HG03103 (cell line): ENCODE measurements at regions not wholly inside any gene's neighbourhood (a gene's known extent, or its start where the extent isn't known, plus 50 kb on each side); places are given as distances from the start of the nearest gene placed in this dataset.
"Not testable (repeated sequence)": the region's sequence is repeated elsewhere in the genome, so short reads cannot be mapped to it uniquely, and the experiment has no call there.

Experiments used
- ATAC-seq: cut with Tn5 transposase; IDR thresholded peaks from one replicate; pipeline ENCODE4 v1.9.1; 2021; ENCODE audit warnings: low read depth; ENCODE audit not compliant: unreplicated experiment

GRCh38 chr6:168866534-168866933 is 387.1 kb downstream of the THBS2 start:
- ATAC-seq, result no peak

DNA sequence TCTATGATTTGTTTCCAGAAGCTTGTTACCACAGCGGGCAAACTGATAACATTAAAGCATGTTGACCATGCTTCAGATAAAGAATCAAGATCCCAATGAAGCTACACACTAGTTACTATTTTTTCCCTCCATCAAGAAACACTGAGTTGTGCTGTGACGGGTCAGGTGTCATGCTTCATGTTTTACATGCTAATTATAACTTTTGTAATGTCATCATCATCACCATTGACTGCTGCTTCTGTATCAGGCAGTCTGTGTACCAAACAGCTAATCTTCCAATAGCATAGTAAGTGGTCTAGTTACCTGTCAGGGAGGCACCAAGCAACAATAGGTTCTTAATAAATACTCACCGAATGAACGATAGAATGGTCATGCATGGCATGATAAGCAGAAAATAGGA is 388.1 kb downstream of the THBS2 start:
- no peak for ATAC-seq

DNA sequence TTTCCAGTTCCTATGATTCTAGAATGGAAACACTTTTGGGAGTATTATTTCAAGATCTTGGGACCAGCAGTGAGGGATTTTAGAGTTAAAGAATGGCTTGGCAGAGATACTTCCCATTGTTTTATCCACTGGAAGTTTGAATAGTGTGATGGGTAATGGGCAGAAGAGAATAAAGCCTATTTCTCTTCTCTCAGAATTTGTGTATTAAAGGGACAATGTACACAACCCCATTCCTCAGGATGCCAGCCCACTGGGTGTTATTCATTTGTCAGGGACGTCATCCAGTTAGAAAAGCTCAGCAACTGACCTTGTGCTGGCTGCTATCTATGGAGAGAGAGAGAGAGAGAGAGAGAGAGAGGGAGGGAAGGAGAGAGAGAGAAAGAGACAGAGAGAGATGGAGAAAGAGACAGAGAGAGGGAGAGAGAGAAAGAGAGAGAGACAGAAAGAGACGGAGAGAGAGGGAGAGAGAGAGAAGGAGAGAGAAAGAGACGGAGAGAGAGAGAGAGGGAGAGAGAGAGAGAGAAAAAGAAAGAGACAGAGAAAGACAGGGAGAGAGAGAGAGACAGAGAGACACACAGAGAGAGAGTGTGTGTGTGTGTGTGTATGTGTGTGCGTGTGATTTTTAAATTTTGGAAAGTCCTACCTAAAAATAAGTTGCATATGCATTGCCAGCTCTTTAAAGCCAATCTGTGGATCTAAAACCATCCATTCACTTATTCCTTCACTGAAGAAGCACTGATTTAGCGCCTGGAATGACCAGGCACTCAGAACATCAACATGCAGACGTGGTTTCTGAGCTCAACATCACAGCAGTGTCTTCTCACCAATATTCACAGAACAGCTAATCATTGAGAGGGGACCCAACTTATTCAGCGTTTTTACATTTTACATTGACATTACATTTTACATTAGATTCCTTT is 388.8 kb downstream of the THBS2 start:
- no peak for ATAC-seq

GRCh38 chr6:168863467-168863866 is 390.2 kb downstream of the THBS2 start:
- ATAC-seq, result no peak

GRCh38 chr6:168862346-168862980 is 391.2 kb downstream of the THBS2 start:
- no peak for ATAC-seq

- no peak for ATAC-seq
Observed at GRCh38 chr6:168860987-168861386, 392.7 kb downstream of the THBS2 start.

GRCh38 chr6:168860341-168860740 is 393.3 kb downstream of the THBS2 start:
- no peak for ATAC-seq

- no peak for ATAC-seq
Observed at GRCh38 chr6:168858926-168859325, 394.7 kb downstream of the THBS2 start.

DNA sequence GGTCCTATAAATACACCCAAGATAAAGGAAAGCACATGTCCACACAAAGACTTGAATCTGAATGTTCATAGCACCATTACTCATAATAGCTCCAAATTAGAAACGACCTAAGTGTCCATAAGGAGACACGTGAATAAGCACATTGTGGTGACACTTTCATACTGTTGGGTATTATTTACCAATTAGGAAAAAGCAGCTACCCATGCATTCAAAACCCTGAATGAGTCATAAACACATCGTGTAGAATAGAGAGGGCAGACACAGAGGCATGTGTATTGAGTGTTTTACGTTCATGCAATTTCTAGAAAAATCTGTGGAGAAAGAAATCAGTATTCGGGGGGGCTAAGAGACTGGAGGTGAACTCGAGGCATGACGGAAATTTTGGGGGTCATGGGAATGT is 396.7 kb downstream of the THBS2 start:
- ATAC-seq, result no peak

GRCh38 chr6:168852376-168852884 is 401.2 kb downstream of the THBS2 start:
- no peak for ATAC-seq

DNA sequence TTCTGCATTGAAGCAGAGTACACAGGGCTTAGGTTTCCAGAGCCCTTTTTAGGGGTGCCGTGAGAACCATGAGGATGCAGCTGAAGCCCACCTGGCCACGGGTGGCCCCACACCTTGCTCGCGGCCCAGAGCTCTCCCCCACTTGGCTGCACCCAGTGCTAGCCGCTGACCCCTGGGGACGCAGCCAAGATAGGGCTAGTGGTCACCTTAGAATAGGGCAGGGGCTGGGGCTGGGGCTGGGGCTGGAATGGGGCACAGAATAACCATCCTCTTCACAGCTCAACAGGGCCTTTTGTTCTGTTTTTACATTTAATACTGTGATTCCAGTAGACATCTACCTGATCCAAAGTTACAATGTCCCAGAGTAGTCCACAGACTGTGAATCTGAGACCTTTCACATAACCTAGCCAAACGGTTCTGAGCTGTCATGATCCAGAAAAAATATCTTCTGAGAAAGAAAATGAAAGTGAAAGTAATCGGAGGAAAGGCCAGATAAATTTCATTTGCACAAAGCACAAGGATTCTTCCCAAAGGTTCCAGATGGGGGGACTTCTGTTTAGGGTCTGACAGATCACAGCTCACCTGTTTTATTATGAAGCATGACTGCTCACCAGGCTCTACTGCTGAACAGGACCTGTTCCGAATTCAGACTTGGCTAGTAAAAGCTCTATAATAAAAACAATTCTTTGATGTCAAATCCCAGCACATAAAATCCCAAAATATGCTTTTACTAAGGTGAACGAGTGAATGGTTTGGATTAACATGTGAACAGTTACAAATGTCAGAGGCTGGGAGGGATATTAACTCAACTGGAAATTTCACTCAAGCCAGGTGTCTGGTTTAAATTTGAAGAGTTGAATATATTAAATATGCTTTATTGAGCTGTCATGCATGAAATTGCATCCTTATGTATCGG is 401.9 kb downstream of the THBS2 start:
- no peak for ATAC-seq

DNA sequence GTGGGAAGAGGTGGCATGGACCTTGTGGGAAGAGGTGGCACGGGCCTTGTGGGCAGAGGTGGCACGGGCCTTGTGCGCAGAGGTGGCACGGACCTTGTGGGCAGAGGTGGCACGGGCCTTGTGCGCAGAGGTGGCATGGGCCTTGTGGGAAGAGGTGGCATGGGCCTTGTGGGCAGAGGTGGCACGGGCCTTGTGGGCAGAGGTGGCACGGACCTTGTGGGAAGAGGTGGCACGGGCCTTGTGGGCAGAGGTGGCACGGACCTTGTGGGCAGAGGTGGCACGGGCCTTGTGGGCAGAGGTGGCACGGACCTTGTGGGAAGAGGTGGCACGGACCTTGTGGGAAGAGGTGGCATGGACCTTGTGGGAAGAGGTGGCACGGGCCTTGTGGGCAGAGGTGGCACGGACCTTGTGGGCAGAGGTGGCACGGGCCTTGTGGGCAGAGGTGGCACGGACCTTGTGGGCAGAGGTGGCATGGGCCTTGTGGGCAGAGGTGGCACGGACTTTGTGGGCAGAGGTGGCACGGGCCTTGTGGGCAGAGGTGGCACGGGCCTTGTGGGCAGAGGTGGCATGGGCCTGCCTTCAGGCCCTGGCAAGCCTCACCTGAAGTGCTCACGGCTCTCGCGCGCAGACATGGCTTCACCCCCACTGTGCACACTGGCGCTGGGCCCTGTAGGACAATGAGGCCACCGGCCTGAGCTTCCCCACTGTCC is 403.5 kb downstream of the THBS2 start:
- ATAC-seq, result not testable (repeated sequence)

DNA sequence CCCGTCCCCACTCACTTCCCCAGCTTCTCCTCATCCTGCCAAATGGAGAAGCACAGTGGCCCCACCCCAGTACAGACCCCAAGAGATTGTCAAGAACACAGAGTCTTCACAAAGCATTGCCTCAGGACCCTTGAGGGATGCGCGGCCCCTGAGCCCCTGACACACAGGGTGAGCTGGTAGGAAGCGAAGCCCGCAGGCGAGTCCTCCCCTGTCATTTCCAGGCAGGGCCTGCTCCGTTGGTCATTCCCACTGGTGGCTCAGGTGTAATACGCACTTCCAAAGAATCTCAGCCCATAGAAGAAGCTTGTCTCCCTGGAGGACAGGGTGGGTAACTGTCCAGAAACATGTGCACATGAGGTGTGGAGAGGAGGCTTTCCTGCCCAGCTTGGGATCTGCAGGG is 404.2 kb downstream of the THBS2 start:
- no peak for ATAC-seq

DNA sequence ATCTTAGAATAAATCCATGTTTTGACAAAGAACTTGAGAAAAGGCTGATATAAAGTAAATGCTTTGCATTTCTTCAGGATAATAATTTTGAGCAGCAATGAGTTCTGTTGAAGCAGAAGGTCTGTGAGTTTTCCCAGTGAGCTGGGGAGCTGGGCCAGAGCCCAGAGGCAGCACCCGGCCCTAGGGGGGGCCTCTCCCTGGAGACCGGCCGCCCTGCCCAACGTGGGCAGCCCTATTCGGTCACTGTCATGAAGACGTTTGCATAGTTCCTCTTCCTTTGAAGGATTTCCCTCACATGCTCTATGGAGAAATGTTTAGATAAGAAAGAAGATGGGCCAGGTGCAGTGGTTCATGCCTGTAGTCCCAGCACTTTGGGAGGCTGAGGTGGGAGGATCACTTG is 404.8 kb downstream of the THBS2 start:
- no peak for ATAC-seq

DNA sequence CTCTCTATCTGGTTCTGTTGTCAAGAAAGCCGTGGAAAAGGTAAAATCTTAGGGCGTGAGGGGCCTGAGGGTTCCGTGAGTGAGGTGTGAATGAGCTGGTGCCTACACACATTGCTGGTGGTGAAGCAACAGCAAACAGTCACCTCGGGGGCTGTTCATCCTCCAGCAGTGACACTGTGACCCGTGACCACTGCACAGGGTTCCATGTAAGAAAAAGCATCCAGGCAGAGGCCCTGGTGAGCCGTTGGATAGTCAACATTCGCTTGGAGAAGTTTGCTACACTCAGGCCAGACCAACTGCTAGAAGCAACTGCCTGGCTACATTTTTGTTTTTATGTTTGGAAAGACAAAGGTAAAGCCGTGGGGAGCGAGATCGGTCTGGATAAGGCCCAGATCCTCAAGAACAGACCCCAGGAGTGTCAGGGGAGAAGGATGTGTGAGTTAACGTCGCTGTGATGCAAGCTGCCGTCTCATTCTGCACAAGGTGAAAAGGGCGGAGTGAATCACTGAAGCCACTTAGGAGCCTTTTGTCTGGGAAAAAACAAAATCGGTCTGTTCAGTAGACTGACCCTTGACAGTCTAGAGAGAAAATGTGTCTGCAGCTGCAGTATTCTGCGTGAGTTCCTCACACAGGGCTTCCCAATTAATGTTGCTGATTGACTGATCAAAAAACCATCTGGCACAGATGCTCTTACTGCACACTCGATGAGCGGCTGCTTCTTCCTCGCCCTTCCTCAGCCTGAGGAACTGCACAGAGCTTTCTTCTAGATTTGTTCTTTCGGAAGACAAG is 404.0 kb downstream of the SMOC2 start:
- ATAC-seq, result no peak

DNA sequence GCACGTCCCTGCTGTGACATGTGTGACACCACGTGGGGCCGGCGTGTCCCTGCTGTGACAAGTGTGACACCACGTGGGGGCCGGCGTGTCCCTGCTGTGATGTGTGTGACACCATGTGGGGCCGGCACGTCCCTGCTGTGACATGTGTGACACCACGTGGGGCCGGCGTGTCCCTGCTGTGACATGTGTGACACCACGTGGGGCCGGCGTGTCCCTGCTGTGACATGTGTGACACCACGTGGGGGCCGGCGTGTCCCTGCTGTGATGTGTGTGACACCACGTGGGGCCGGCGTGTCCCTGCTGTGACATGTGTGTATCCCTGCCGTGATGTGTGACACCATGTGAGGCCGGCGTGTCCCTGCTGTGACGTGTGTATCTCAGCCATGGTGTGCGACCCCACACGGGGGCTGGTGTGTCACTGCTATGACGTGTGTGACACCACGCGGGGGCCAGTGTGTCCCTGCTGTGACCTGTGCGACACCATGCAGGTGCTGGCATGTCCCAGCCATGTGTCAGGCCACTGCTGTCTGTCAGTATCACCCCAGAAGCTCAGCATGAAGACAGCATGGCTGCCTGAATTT is 401.7 kb downstream of the SMOC2 start:
- not testable (repeated sequence) for ATAC-seq

- no peak for ATAC-seq
Observed at GRCh38 chr6:168841609-168842278, 400.8 kb downstream of the SMOC2 start.

DNA sequence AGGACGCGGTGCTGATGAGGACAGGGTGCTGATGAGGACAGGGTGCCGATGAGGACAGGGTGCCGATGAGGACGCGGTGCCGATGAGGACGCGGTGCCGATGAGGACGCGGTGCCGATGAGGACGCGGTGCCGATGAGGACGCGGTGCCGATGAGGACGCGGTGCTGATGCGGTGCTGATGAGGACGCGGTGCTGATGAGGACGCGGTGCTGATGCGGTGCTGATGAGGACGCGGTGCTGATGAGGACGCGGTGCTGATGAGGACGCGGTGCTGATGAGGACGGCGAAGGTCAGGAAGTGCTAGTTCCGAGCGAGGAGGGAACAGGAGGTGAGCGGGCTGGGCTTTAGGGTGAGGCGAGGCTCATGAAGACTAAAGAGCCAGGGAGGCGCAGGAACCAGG is 399.9 kb downstream of the SMOC2 start:
- not testable (repeated sequence) for ATAC-seq
